ENCODE measurements at regions not wholly inside any gene's neighbourhood (a gene's known extent, or its start where the extent isn't known, plus 50 kb on each side); places are given as distances from the start of the nearest gene placed in this dataset.
"Not testable (repeated sequence)": the region's sequence is repeated elsewhere in the genome, so short reads cannot be mapped to it uniquely, and the experiment has no call there.

DNA sequence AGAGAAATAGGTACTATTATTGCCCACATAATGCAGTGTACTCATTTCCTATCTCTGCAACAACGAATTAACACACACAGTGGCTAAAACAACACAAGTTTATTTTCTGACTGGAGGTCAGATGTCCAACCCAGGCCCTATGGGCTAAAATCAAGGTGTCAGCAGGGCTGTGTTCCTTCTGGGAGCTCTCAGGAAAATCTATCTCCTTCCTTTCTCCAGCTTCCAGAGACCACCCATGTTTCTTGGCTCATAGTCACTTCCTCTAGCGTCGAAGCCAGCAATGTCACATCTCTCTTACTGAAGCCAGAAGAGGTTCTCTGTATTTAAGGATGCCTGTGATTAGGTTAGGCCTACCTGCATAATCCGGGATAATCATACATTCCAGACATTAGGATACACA is 60.9 kb upstream of the TOP1 start:
- Mint-ChIP-seq H3K27ac (ENCODE audit: unreplicated experiment) (no peak overlapping the region), H3K27me3 (ENCODE audit: unreplicated experiment) (peaks cover 2% of the 10 kb centered on the region), H3K9me3 (ENCODE audit: low read depth, unreplicated experiment) (no peaks in the 10 kb centered on the region), H3K36me3 (ENCODE audit: insufficient read depth, unreplicated experiment) (peaks cover 4% of the 10 kb centered on the region), H3K4me1 (ENCODE audit: low read depth, unreplicated experiment) (peaks cover 7% of the 10 kb centered on the region), H3K4me3 (ENCODE audit: low read depth, unreplicated experiment) (no peak overlapping the region)
- DNase-seq = no peak
- TF ChIP-seq, protein P1, sequence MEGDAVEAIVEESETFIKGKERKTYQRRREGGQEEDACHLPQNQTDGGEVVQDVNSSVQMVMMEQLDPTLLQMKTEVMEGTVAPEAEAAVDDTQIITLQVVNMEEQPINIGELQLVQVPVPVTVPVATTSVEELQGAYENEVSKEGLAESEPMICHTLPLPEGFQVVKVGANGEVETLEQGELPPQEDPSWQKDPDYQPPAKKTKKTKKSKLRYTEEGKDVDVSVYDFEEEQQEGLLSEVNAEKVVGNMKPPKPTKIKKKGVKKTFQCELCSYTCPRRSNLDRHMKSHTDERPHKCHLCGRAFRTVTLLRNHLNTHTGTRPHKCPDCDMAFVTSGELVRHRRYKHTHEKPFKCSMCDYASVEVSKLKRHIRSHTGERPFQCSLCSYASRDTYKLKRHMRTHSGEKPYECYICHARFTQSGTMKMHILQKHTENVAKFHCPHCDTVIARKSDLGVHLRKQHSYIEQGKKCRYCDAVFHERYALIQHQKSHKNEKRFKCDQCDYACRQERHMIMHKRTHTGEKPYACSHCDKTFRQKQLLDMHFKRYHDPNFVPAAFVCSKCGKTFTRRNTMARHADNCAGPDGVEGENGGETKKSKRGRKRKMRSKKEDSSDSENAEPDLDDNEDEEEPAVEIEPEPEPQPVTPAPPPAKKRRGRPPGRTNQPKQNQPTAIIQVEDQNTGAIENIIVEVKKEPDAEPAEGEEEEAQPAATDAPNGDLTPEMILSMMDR (IDR thresholded peaks at IDR 0.05; ENCODE audit: unreplicated experiment) = no peak
- no TSS peak for BruUV-seq (replicated peaks)
- intact Hi-C loops (cut with micrococcal nuclease; ENCODE audit: unreplicated experiment) = loop anchor here (1.0 to 2.0 kb wide), 5 partner anchors 111 to 373 kb away; partner anchors contain the start of gene LPIN3
- CTCF ChIA-PET = interaction anchor here (0.5 to 2.0 kb wide), 8 partner anchors 23 to 373 kb away, joined by 3 to 7 read pairs (median 4); partner anchors contain the start of gene LPIN3

DNA sequence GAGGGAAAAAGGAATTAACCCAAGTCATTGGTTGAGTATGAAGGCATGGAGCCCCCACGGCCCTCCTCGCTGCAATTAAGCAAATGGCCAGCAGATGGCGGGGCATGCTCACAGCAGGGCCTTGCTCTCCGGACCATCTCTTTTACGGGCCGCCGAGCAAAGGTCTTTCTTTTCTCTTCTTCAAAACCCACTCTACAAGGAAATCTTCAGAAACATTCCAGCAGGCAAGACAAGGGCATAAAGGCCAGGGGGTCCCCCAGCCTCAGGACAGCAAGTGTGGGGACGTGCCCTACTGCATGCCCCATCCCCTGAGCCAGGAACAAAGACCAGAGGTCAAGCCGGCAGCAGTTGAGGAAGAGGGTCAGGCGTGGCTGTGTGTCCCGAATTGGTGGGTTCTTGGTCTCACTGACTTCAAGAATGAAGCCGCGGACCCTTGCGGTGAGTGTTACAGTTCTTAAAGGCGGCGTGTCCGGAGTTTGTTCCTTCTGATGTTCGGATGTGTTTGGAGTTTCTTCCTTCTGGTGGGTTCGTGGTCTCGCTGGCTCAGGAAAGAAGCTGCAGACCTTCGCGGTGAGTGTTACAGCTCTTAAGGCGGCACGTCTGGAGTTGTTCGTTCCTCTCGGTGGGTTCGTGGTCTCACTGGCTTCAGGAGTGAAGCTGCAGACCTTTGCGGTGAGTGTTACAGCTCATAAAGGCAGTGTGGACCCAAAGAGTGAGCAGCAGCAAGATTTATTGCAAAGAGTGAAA is 59.6 kb upstream of the TOP1 start:
- CTCF ChIA-PET = interaction anchor here (1.1 to 2.0 kb wide), 6 partner anchors 22 to 372 kb away, joined by 3 to 7 read pairs (median 6); partner anchors contain the start of gene LPIN3
- H3K9me3 Mint-ChIP-seq (ENCODE audit: low read depth, unreplicated experiment); H3K27ac Mint-ChIP-seq (ENCODE audit: unreplicated experiment); H3K4me1 Mint-ChIP-seq (ENCODE audit: low read depth, unreplicated experiment); H3K36me3 Mint-ChIP-seq (ENCODE audit: insufficient read depth, unreplicated experiment); BruUV-seq (replicated peaks); H3K27me3 Mint-ChIP-seq (ENCODE audit: unreplicated experiment): not testable (repeated sequence)
- peak overlapping the region; percentile 41 for H3K4me3 Mint-ChIP-seq (ENCODE audit: low read depth, unreplicated experiment)
- DNase-seq = peak; percentile 94
- TF ChIP-seq, protein P1 (IDR thresholded peaks at IDR 0.05; ENCODE audit: unreplicated experiment) = peak; percentile 99
- intact Hi-C loops (cut with micrococcal nuclease; ENCODE audit: unreplicated experiment) = loop anchor here (1.0 to 2.0 kb wide), 5 partner anchors 109 to 372 kb away; partner anchors contain the start of gene LPIN3

DNA sequence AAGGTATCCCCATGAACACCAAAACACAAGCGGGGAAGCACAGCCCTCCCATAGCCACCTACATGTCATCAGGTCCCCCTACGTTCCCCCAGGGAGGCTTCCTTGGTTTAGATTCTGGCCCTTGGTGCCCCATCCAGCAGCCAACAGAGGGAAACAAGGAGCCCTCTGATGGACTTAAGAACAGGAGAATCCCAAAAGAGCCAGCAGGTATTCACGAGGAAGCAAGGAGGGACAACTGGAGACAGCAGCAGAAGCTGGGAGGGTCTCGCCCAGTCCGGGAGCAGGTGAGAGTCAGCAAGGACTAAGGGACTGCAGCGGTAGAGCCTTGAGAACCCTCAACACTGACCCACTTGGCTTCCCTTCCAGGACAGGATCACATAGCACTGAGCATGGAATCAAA is 58.4 kb upstream of the TOP1 start:
- no peak overlapping the region for H3K27ac Mint-ChIP-seq (ENCODE audit: unreplicated experiment)
- CTCF ChIA-PET = interaction anchor here (1.1 to 1.3 kb wide), 2 partner anchors 21 to 125 kb away, joined by 3 to 4 read pairs; no protein-coding TSS in a partner anchor
- BruUV-seq (replicated peaks) = no TSS peak
- H3K4me3 Mint-ChIP-seq (ENCODE audit: low read depth, unreplicated experiment) = no peak overlapping the region
- no peak for DNase-seq
- peaks cover 4% of the 10 kb centered on the region for H3K36me3 Mint-ChIP-seq (ENCODE audit: insufficient read depth, unreplicated experiment)
- H3K9me3 Mint-ChIP-seq (ENCODE audit: low read depth, unreplicated experiment) = no peaks in the 10 kb centered on the region
- H3K4me1 Mint-ChIP-seq (ENCODE audit: low read depth, unreplicated experiment) = peaks cover 7% of the 10 kb centered on the region
- H3K27me3 Mint-ChIP-seq (ENCODE audit: unreplicated experiment) = peaks cover 3% of the 10 kb centered on the region
- intact Hi-C loops (cut with micrococcal nuclease; ENCODE audit: unreplicated experiment) = no loop called here
- TF ChIP-seq, protein P1 (IDR thresholded peaks at IDR 0.05; ENCODE audit: unreplicated experiment) = no peak

DNA sequence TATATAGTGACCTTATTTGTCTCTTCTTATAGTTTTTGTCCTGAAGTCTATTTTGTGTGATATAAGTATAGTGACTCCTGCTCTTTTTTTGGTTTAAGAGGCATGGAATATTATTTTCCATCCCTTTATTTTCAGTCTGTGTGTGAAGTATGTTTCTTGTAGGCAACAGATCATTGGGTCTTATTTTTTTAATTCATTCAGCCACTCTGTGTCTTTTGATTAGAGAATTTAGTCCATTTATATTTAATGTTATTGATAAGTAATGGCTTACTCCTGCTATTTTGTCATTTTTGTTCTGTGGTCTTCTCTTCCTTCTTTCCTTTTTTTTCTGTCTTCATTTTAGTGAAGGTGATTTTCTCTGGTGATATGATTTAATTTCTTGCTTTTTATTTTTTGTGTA is 51.4 kb upstream of the TOP1 start:
- H3K36me3 Mint-ChIP-seq (ENCODE audit: insufficient read depth, unreplicated experiment) = no peaks in the 10 kb centered on the region
- DNase-seq = no peak
- H3K9me3 Mint-ChIP-seq (ENCODE audit: low read depth, unreplicated experiment) = peaks cover 9% of the 10 kb centered on the region
- intact Hi-C loops (cut with micrococcal nuclease; ENCODE audit: unreplicated experiment) = no loop called here
- no peak overlapping the region for H3K27ac Mint-ChIP-seq (ENCODE audit: unreplicated experiment)
- TF ChIP-seq, protein P1 (IDR thresholded peaks at IDR 0.05; ENCODE audit: unreplicated experiment) = no peak
- CTCF ChIA-PET = no interaction called here
- H3K4me3 Mint-ChIP-seq (ENCODE audit: low read depth, unreplicated experiment) = no peak overlapping the region
- no TSS peak for BruUV-seq (replicated peaks)
- peaks cover 23% of the 10 kb centered on the region for H3K27me3 Mint-ChIP-seq (ENCODE audit: unreplicated experiment)
- H3K4me1 Mint-ChIP-seq (ENCODE audit: low read depth, unreplicated experiment) = no peaks in the 10 kb centered on the region

Measured in Calu3 (cell line).